ENCODE measurements at regions not wholly inside any gene's neighbourhood (a gene's known extent, or its start where the extent isn't known, plus 50 kb on each side); places are given as distances from the start of the nearest gene placed in this dataset.
"Not testable (repeated sequence)": the region's sequence is repeated elsewhere in the genome, so short reads cannot be mapped to it uniquely, and the experiment has no call there.

GRCh38 chr12:97713270-97713669, 250.7 kb downstream of the RMST start:
- DNase-seq (ENCODE audit: low read depth in 3 of 3) = no peak

- DNase-seq (ENCODE audit: low read depth in 3 of 3) = no peak
These were observed 251.5 kb downstream of the RMST start for GRCh38 chr12:97714107-97714563.

- DNase-seq (ENCODE audit: low read depth in 3 of 3) = no peak
These were observed 253.8 kb downstream of the RMST start for GRCh38 chr12:97716356-97716755.

- DNase-seq (ENCODE audit: low read depth in 3 of 3) = not testable (repeated sequence)
These were observed 261.2 kb downstream of the RMST start for GRCh38 chr12:97723801-97724200.

- DNase-seq (ENCODE audit: low read depth in 3 of 3) = no peak
These were observed 282.9 kb downstream of the RMST start for GRCh38 chr12:97745406-97746101.

GRCh38 chr12:97748298-97748697, 285.7 kb downstream of the RMST start:
- DNase-seq (ENCODE audit: low read depth in 3 of 3) = no peak

GRCh38 chr12:97751704-97752103, 289.1 kb downstream of the RMST start:
- no peak for DNase-seq (ENCODE audit: low read depth in 3 of 3)

GRCh38 chr12:97752129-97752528, 289.5 kb downstream of the RMST start:
- no peak for DNase-seq (ENCODE audit: low read depth in 3 of 3)

- DNase-seq (ENCODE audit: low read depth in 3 of 3) = no peak
These were observed 290.7 kb downstream of the RMST start for GRCh38 chr12:97753332-97753731.

- no peak for DNase-seq (ENCODE audit: low read depth in 3 of 3)
These were observed 291.7 kb downstream of the RMST start for GRCh38 chr12:97754306-97754705.

- no peak for DNase-seq (ENCODE audit: low read depth in 3 of 3)
These were observed 293.6 kb downstream of the RMST start for GRCh38 chr12:97756066-97756666.

GRCh38 chr12:97756741-97757140, 294.1 kb downstream of the RMST start:
- no peak for DNase-seq (ENCODE audit: low read depth in 3 of 3)

GRCh38 chr12:97757481-97758193, 295.0 kb downstream of the RMST start:
- no peak for DNase-seq (ENCODE audit: low read depth in 3 of 3)

GRCh38 chr12:97758194-97758501, 295.5 kb downstream of the RMST start:
- no peak for DNase-seq (ENCODE audit: low read depth in 3 of 3)

GRCh38 chr12:97758586-97758985, 296.0 kb downstream of the RMST start:
- DNase-seq (ENCODE audit: low read depth in 3 of 3) = no peak

- no peak for DNase-seq (ENCODE audit: low read depth in 3 of 3)
These were observed 298.0 kb downstream of the RMST start for GRCh38 chr12:97760601-97761000.

- DNase-seq (ENCODE audit: low read depth in 3 of 3) = no peak
These were observed 300.5 kb downstream of the RMST start for GRCh38 chr12:97763113-97763512.

GRCh38 chr12:97764700-97765099, 302.1 kb downstream of the RMST start:
- no peak for DNase-seq (ENCODE audit: low read depth in 3 of 3)

- DNase-seq (ENCODE audit: low read depth in 3 of 3) = no peak
These were observed 304.7 kb downstream of the RMST start for GRCh38 chr12:97767347-97767746.

GRCh38 chr12:97778111-97778510, 315.5 kb downstream of the RMST start:
- DNase-seq (ENCODE audit: low read depth in 3 of 3) = no peak

GRCh38 chr12:97781342-97781741, 318.7 kb downstream of the RMST start:
- no peak for DNase-seq (ENCODE audit: low read depth in 3 of 3)

- DNase-seq (ENCODE audit: low read depth in 3 of 3) = no peak
These were observed 322.3 kb downstream of the RMST start for GRCh38 chr12:97784904-97785303.

GRCh38 chr12:97790281-97790680, 327.7 kb downstream of the RMST start:
- DNase-seq (ENCODE audit: low read depth in 3 of 3) = no peak
